Pancreas (tissue), 10 donors: ENCODE measurements at regions not wholly inside any gene's neighbourhood (a gene's known extent, or its start where the extent isn't known, plus 50 kb on each side); places are given as distances from the start of the nearest gene placed in this dataset.

Experiments
- ATAC-seq, 4 donors: fragments of 200-7000 bp; cut with Tn5 transposase; one replicate each; pipeline versions ENCODE4 v1.8.0 to v1.9.1; 2020; ENCODE audit warnings: mild to moderate bottlenecking in 4 of 4, moderate library complexity in 4 of 4
- DNase-seq, 6 donors: peaks; one replicate each; pipeline ENCODE4 v3.0.0-alpha.2; 2020
- FAIRE-seq: peaks from 2 replicates; lab custom pipeline; 2012; peaks lifted over from hg19 to GRCh38; lab: Jason Lieb, UNC
- H3K27ac ChIP-seq, 4 donors: fragments of 200-600 bp; sonication (generic); 1 replicate in 3 of 4; 2 replicates in 1 of 4; pipeline versions ENCODE4 v1.5.0 to v1.8.0; 2020
- H3K27me3 ChIP-seq, 4 donors: fragments of 200-600 bp; one replicate each; pipeline ENCODE4 v1.8.0; 2021
- H3K36me3 ChIP-seq, 3 donors: fragments of 200-600 bp; sonication (generic) in 1 of 3; one replicate each; pipeline versions ENCODE4 v1.5.0 to v1.8.0; 2020 to 2021
- H3K4me1 ChIP-seq, 3 donors: fragments of 200-600 bp; one replicate each; pipeline ENCODE4 v1.8.0; 2021
- H3K4me3 ChIP-seq, 4 donors: fragments of 200-600 bp; sonication (generic) in 2 of 4; one replicate each; pipeline versions ENCODE4 v1.5.0 to v1.8.0; 2020 to 2021
- H3K9me3 ChIP-seq, 4 donors: fragments of 200-600 bp; one replicate each; pipeline ENCODE4 v1.8.0; 2021
- WGBS, 2 donors: extraction: QIAGEN DNeasy Blood & Tissue Kit; methylation state at CpG; one replicate each; pipeline ENCODE4 v1.1.7; 2013; 5-methylcytosine and 5-hydroxymethylcytosine counted together
- intact Hi-C, 3 donors: fragments of 100-400 bp; cut with DNase I; formaldehyde crosslinking; loops; one replicate each; pipeline versions ENCODE4 v1.11.1 to v1.14.2; 2022
- TF ChIP-seq, protein P1 (sequence below), 4 donors: fragments of 200-600 bp; sonication (generic) in 3 of 4; IDR thresholded peaks; one replicate each; pipeline versions ENCODE4 v1.5.0 to v1.8.0; 2021; ENCODE audit warnings: antibody characterized with exemption in 4 of 4
- donor health status: healthy with polysubstance abuse.
- donor health status: DM: no; HTN: no; CAD: no; lungs with moderate emphysema.
- donor health status: DM: no; HTN: no; CAD: no.
- donor health status: control.
- donor health status: control.
- donor health status: Bipolar disorder and iron deficiency.
- donor health status: DM: yes; HTN: yes; CAD: no.
- donor health status: DM: no; HTN: no; CAD: no.
- donor health status: DM: no; HTN: no; CAD: no.
- donor health status: DM: yes; HTN: yes; CAD: no.

DNA sequence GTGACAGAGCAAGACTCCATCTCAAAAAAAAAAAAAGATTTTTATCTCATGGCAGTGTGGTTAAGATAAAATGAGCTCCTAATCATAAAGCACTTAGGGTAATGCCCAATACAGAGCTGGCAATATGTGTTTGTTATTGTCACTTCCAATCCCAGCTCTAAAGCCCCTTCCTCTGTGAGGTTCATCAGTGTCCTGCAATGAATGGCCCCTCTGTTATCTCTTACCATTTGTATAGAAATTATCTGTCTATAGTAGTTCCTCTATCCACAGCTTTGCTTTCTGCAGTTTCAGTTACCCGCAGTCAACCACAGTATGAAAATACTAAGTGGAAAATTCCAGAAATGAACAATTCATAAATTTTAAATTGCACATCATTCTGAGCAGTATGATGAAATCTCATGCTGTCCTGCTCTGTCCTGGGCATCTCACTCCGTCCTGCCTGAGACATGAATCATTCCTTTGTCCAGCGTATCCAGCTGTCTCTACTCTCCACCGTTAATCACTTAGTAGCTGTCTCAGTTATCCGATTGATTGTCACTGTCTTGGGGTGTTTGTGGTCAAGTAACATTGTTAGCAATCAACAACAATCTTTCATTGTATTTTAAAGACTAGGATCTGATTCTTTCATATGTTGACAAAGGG lies 50.2 kb upstream of the DNAH14 start:
- FAIRE-seq, result no peak
- WGBS, 2 donors, result 52 to 61% methylated on average over 5 of the region's 5 CpGs
- no peak for ATAC-seq
- peaks cover 8 to 11% (median 10%) of the 10 kb centered on the region in 3 donors for H3K4me1 ChIP-seq
- no peaks in the 10 kb centered on the region for H3K27me3 ChIP-seq
- intact Hi-C loops, result no loop called here
- no peaks in the 10 kb centered on the region for H3K36me3 ChIP-seq
- no peak overlapping the region for H3K4me3 ChIP-seq
- TF ChIP-seq, protein P1, sequence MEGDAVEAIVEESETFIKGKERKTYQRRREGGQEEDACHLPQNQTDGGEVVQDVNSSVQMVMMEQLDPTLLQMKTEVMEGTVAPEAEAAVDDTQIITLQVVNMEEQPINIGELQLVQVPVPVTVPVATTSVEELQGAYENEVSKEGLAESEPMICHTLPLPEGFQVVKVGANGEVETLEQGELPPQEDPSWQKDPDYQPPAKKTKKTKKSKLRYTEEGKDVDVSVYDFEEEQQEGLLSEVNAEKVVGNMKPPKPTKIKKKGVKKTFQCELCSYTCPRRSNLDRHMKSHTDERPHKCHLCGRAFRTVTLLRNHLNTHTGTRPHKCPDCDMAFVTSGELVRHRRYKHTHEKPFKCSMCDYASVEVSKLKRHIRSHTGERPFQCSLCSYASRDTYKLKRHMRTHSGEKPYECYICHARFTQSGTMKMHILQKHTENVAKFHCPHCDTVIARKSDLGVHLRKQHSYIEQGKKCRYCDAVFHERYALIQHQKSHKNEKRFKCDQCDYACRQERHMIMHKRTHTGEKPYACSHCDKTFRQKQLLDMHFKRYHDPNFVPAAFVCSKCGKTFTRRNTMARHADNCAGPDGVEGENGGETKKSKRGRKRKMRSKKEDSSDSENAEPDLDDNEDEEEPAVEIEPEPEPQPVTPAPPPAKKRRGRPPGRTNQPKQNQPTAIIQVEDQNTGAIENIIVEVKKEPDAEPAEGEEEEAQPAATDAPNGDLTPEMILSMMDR (IDR thresholded peaks at IDR 0.05), result no peak
- no peak overlapping the region for H3K27ac ChIP-seq
- no peak for DNase-seq
- H3K9me3 ChIP-seq, result no peaks in the 10 kb centered on the region
